Stomach (tissue), 4 donors: ENCODE measurements at regions not wholly inside any gene's neighbourhood (a gene's known extent, or its start where the extent isn't known, plus 50 kb on each side); places are given as distances from the start of the nearest gene placed in this dataset.

Experiments used
- CTCF ChIP-seq, 7 experiments: fragments of 450-650 bp in 4 of 7; fragments of 200-600 bp in 3 of 7; sonication (generic) in 3 of 7; IDR thresholded peaks; one replicate each; pipeline ENCODE4 v1.5.1; 2016 to 2019; ENCODE audit warnings: antibody characterized with exemption in 7 of 7, control low read depth in 2 of 7, mild to moderate bottlenecking in 1 of 7
- POLR2AphosphoS5 ChIP-seq, 3 donors: sonication (generic); formaldehyde crosslinking; IDR thresholded peaks; one replicate each; pipeline ENCODE4 v1.6.1; 2016; ENCODE audit warnings: antibody characterized with exemption in 3 of 3

GRCh38 chr18:38663270-38663669 is 1097.7 kb upstream of the CELF4 start:
- TF ChIP-seq POLR2AphosphoS5 (IDR thresholded peaks at IDR 0.05) (no peak), CTCF (IDR thresholded peaks at IDR 0.05) (no peak)
